ENCODE measurements at regions not wholly inside any gene's neighbourhood (a gene's known extent, or its start where the extent isn't known, plus 50 kb on each side); places are given as distances from the start of the nearest gene placed in this dataset.
A peak's percentile ranks its signal among the peaks of the same experiment; 100 is the strongest.
"Not testable (repeated sequence)": the region's sequence is repeated elsewhere in the genome, so short reads cannot be mapped to it uniquely, and the experiment has no call there.

- Mint-ChIP-seq H3K4me3 (no peak overlapping the region), H3K27ac (no peak overlapping the region), H3K36me3 (ENCODE audit: low read depth) (no peaks in the 10 kb centered on the region)
Measured at GRCh38 chr9:30020161-30020560, 2364.3 kb upstream of the ACO1 start.

GRCh38 chr9:30035761-30036160, 2348.7 kb upstream of the ACO1 start:
- Mint-ChIP-seq H3K36me3 (ENCODE audit: low read depth) (no peaks in the 10 kb centered on the region), H3K4me3 (no peak overlapping the region), H3K4me1 (no peaks in the 10 kb centered on the region), H3K27ac (no peak overlapping the region), H3K9me3 (peaks cover 6% of the 10 kb centered on the region), H3K27me3 (no peaks in the 10 kb centered on the region)
- no peak for ATAC-seq (replicated peaks)

More at GRCh38 chr9:30020161-30020560, 2364.3 kb upstream of the ACO1 start:
- no peaks in the 10 kb centered on the region for H3K4me1 Mint-ChIP-seq
- H3K9me3 Mint-ChIP-seq: peaks cover 4% of the 10 kb centered on the region
- no peaks in the 10 kb centered on the region for H3K27me3 Mint-ChIP-seq
- ATAC-seq (replicated peaks): no peak

- Mint-ChIP-seq H3K27ac (no peak overlapping the region), H3K9me3 (peaks cover 6% of the 10 kb centered on the region), H3K4me1 (no peaks in the 10 kb centered on the region), H3K36me3 (ENCODE audit: low read depth) (no peaks in the 10 kb centered on the region), H3K4me3 (no peak overlapping the region), H3K27me3 (no peaks in the 10 kb centered on the region)
- ATAC-seq (replicated peaks): no peak
Measured at GRCh38 chr9:30036558-30036957, 2347.9 kb upstream of the ACO1 start.

- Mint-ChIP-seq H3K27ac (no peak overlapping the region), H3K36me3 (ENCODE audit: low read depth) (no peaks in the 10 kb centered on the region), H3K9me3 (no peaks in the 10 kb centered on the region), H3K4me3 (no peak overlapping the region), H3K27me3 (no peaks in the 10 kb centered on the region), H3K4me1 (no peaks in the 10 kb centered on the region)
- no peak for ATAC-seq (replicated peaks)
Measured at GRCh38 chr9:30039712-30040111, 2344.7 kb upstream of the ACO1 start.

- Mint-ChIP-seq H3K27me3 (no peaks in the 10 kb centered on the region), H3K27ac (no peak overlapping the region), H3K36me3 (ENCODE audit: low read depth) (no peaks in the 10 kb centered on the region), H3K4me1 (no peaks in the 10 kb centered on the region), H3K9me3 (no peaks in the 10 kb centered on the region), H3K4me3 (no peak overlapping the region)
- no peak for ATAC-seq (replicated peaks)
Measured at GRCh38 chr9:30048396-30048795, 2336.0 kb upstream of the ACO1 start.

- Mint-ChIP-seq H3K27ac (no peak overlapping the region), H3K4me3 (no peak overlapping the region), H3K4me1 (no peaks in the 10 kb centered on the region), H3K9me3 (no peaks in the 10 kb centered on the region), H3K27me3 (no peaks in the 10 kb centered on the region), H3K36me3 (ENCODE audit: low read depth) (no peaks in the 10 kb centered on the region)
- no peak for ATAC-seq (replicated peaks)
Measured at GRCh38 chr9:30058463-30058862, 2326.0 kb upstream of the ACO1 start.

GRCh38 chr9:30060976-30061375, 2323.5 kb upstream of the ACO1 start:
- Mint-ChIP-seq H3K4me1 (no peaks in the 10 kb centered on the region), H3K9me3 (peaks cover 3% of the 10 kb centered on the region), H3K36me3 (ENCODE audit: low read depth) (no peaks in the 10 kb centered on the region), H3K27me3 (no peaks in the 10 kb centered on the region), H3K27ac (no peak overlapping the region), H3K4me3 (no peak overlapping the region)
- ATAC-seq (replicated peaks): no peak

- Mint-ChIP-seq H3K4me1 (no peaks in the 10 kb centered on the region), H3K27ac (no peak overlapping the region), H3K36me3 (ENCODE audit: low read depth) (no peaks in the 10 kb centered on the region), H3K27me3 (no peaks in the 10 kb centered on the region), H3K9me3 (peaks cover 3% of the 10 kb centered on the region), H3K4me3 (no peak overlapping the region)
- ATAC-seq (replicated peaks): no peak
Measured at GRCh38 chr9:30065888-30066287, 2318.6 kb upstream of the ACO1 start.

- H3K4me3 Mint-ChIP-seq; H3K36me3 Mint-ChIP-seq (ENCODE audit: low read depth); H3K9me3 Mint-ChIP-seq; H3K4me1 Mint-ChIP-seq; H3K27me3 Mint-ChIP-seq; H3K27ac Mint-ChIP-seq; ATAC-seq (replicated peaks): not testable (repeated sequence)
Measured at GRCh38 chr9:30069236-30069635, 2315.2 kb upstream of the ACO1 start.

GRCh38 chr9:30075022-30075421, 2309.4 kb upstream of the ACO1 start:
- Mint-ChIP-seq H3K36me3 (ENCODE audit: low read depth) (no peaks in the 10 kb centered on the region), H3K4me3 (peak overlapping the region; percentile 54), H3K27ac (peak overlapping the region; percentile 79), H3K27me3 (no peaks in the 10 kb centered on the region), H3K9me3 (peaks cover 14% of the 10 kb centered on the region), H3K4me1 (peaks cover 9% of the 10 kb centered on the region)
- ATAC-seq (replicated peaks): peak; percentile 22

GRCh38 chr9:30075451-30076199, 2308.8 kb upstream of the ACO1 start:
- peak; percentile 91 for ATAC-seq (replicated peaks)
- no peaks in the 10 kb centered on the region for H3K27me3 Mint-ChIP-seq

GRCh38 chr9:30078195-30078594, 2306.2 kb upstream of the ACO1 start:
- Mint-ChIP-seq H3K27me3 (no peaks in the 10 kb centered on the region), H3K4me3 (no peak overlapping the region), H3K4me1 (peaks cover 9% of the 10 kb centered on the region), H3K36me3 (ENCODE audit: low read depth) (no peaks in the 10 kb centered on the region), H3K9me3 (peaks cover 14% of the 10 kb centered on the region), H3K27ac (no peak overlapping the region)
- peak; percentile 15 for ATAC-seq (replicated peaks)

More at GRCh38 chr9:30075451-30076199, 2308.8 kb upstream of the ACO1 start:
- H3K9me3 Mint-ChIP-seq: peaks cover 14% of the 10 kb centered on the region
- peak overlapping the region; percentile 54 for H3K4me3 Mint-ChIP-seq
- peaks cover 9% of the 10 kb centered on the region for H3K4me1 Mint-ChIP-seq
- peak overlapping the region; percentile 79 for H3K27ac Mint-ChIP-seq
- H3K36me3 Mint-ChIP-seq (ENCODE audit: low read depth): no peaks in the 10 kb centered on the region

- H3K27me3 Mint-ChIP-seq: no peaks in the 10 kb centered on the region
- no peak overlapping the region for H3K27ac Mint-ChIP-seq
- no peaks in the 10 kb centered on the region for H3K36me3 Mint-ChIP-seq (ENCODE audit: low read depth)
- peaks cover 13% of the 10 kb centered on the region for H3K9me3 Mint-ChIP-seq
- no peak overlapping the region for H3K4me3 Mint-ChIP-seq
- no peaks in the 10 kb centered on the region for H3K4me1 Mint-ChIP-seq
- no peak for ATAC-seq (replicated peaks)
Measured at GRCh38 chr9:30089428-30089827, 2295.0 kb upstream of the ACO1 start.

GRCh38 chr9:30103647-30104394, 2280.6 kb upstream of the ACO1 start:
- Mint-ChIP-seq H3K27me3 (no peaks in the 10 kb centered on the region), H3K9me3 (peaks cover 4% of the 10 kb centered on the region), H3K4me1 (no peaks in the 10 kb centered on the region)

GRCh38 chr9:30107134-30107533, 2277.3 kb upstream of the ACO1 start:
- not testable (repeated sequence) for H3K4me3 Mint-ChIP-seq; H3K36me3 Mint-ChIP-seq (ENCODE audit: low read depth); ATAC-seq (replicated peaks)

More at GRCh38 chr9:30103647-30104394, 2280.6 kb upstream of the ACO1 start:
- no peak for ATAC-seq (replicated peaks)
- no peaks in the 10 kb centered on the region for H3K36me3 Mint-ChIP-seq (ENCODE audit: low read depth)
- H3K4me3 Mint-ChIP-seq: no peak overlapping the region
- H3K27ac Mint-ChIP-seq: no peak overlapping the region

More at GRCh38 chr9:30107134-30107533, 2277.3 kb upstream of the ACO1 start:
- H3K9me3 Mint-ChIP-seq, H3K4me1 Mint-ChIP-seq, H3K27me3 Mint-ChIP-seq, H3K27ac Mint-ChIP-seq: not testable (repeated sequence)

Measured in activated T-helper 17 cell treated with anti-CD3 and anti-CD28 coated beads, Interleukin-2, amount 50 U/mL, for 72 hours (primary cell).